H1 (cell line): ENCODE measurements at regions not wholly inside any gene's neighbourhood (a gene's known extent, or its start where the extent isn't known, plus 50 kb on each side); places are given as distances from the start of the nearest gene placed in this dataset.
A peak's percentile ranks its signal among the peaks of the same experiment; 100 is the strongest.

Source experiments
- CTCF ChIA-PET: fragments of 300-600 bp; sonication (Branson Sonifier 250); formaldehyde crosslinking; loops from one replicate; lab custom pipeline; 2021; ENCODE audit not compliant: partially characterized antibody; lab: Charles Lee
- POLR2A ChIA-PET: fragments of 300-600 bp; sonication (Branson Sonifier 250); formaldehyde crosslinking; loops from one replicate; lab custom pipeline; 2021; ENCODE audit warnings: inconsistent platforms; ENCODE audit not compliant: partially characterized antibody; lab: Charles Lee
- DNase-seq, 2 experiments: peaks; one replicate each; pipeline versions ENCODE4 v3.0.0 to v3.0.0-alpha.2; 2010 to 2022; ENCODE audit warnings: low spot score in 2 of 2, low read depth in 1 of 2, mixed read lengths in 1 of 2
- FAIRE-seq: peaks from 2 replicates; lab custom pipeline; 2011; peaks lifted over from hg19 to GRCh38; lab: Jason Lieb, UNC
- H2AFZ ChIP-seq: 2 replicates; pipeline ENCODE4 v1.8.1; 2012; ENCODE audit warnings: low read length, inconsistent platforms
- H2AK5ac ChIP-seq: 2 replicates; pipeline ENCODE4 v1.6.1; 2013; ENCODE audit warnings: low read depth, low read length
- H2BK120ac ChIP-seq: replicated peaks from 2 replicates; pipeline ENCODE3; 2013; ENCODE audit warnings: low read depth, low read length, inconsistent platforms
- H2BK12ac ChIP-seq: 2 replicates; pipeline ENCODE4 v1.6.1; 2013; ENCODE audit warnings: low read depth, low read length
- H2BK15ac ChIP-seq: 2 replicates; pipeline ENCODE4 v1.6.1; 2013; ENCODE audit warnings: low read length
- H2BK20ac ChIP-seq: 2 replicates; pipeline ENCODE4 v1.6.1; 2013; ENCODE audit warnings: low read length
- H2BK5ac ChIP-seq: 2 replicates; pipeline ENCODE4 v1.6.1; 2013; ENCODE audit warnings: low read depth, low read length
- H3K14ac ChIP-seq: 2 replicates; pipeline ENCODE4 v1.6.1; 2013; ENCODE audit warnings: inconsistent platforms; ENCODE audit not compliant: insufficient read length
- H3K18ac ChIP-seq: 2 replicates; pipeline ENCODE4 v1.6.1; 2013; ENCODE audit warnings: low read length; ENCODE audit errors: extremely low read depth
- H3K23ac ChIP-seq: 2 replicates; pipeline ENCODE4 v1.6.1; 2013; ENCODE audit warnings: inconsistent platforms; ENCODE audit not compliant: insufficient read length
- H3K23me2 ChIP-seq: 2 replicates; pipeline ENCODE4 v1.6.1; 2013; ENCODE audit warnings: low read depth, low read length
- H3K27ac ChIP-seq: 2 replicates; pipeline ENCODE4 v1.6.1; 2011; ENCODE audit warnings: low read depth, low read length, inconsistent platforms
- H3K27me3 ChIP-seq, 4 experiments: replicated peaks in 1 of 4; 1 replicate in 1 of 4; 2 replicates in 3 of 4; pipeline versions ENCODE4 v1.6.1 to v1.8.1; 2011 to 2013; ENCODE audit warnings: low read length in 3 of 4, mild to moderate bottlenecking in 3 of 4, inconsistent platforms in 2 of 4, mixed read lengths in 2 of 4, moderate library complexity in 1 of 4; ENCODE audit not compliant: control insufficient read depth in 3 of 4, insufficient read depth in 3 of 4; ENCODE audit errors: extremely low read depth in 1 of 4
- H3K36me3 ChIP-seq, 4 experiments: 2 replicates each; pipeline versions ENCODE4 v1.6.1 to v1.8.1; 2011 to 2013; ENCODE audit warnings: mild to moderate bottlenecking in 4 of 4, low read length in 3 of 4, moderate library complexity in 2 of 4, control low read depth in 1 of 4, inconsistent platforms in 1 of 4; ENCODE audit not compliant: insufficient read depth in 4 of 4, control insufficient read depth in 2 of 4
- H3K4ac ChIP-seq: replicated peaks from 2 replicates; pipeline ENCODE3; 2013; ENCODE audit warnings: low read length, low read depth, mixed read lengths, inconsistent platforms; ENCODE audit not compliant: insufficient read length
- H3K4me1 ChIP-seq, 4 experiments: replicated peaks in 1 of 4; 1 replicate in 1 of 4; 2 replicates in 3 of 4; pipeline versions ENCODE4 v1.6.1 to v1.8.1; 2011 to 2013; ENCODE audit warnings: low read length in 3 of 4, inconsistent platforms in 2 of 4, mixed read lengths in 1 of 4; ENCODE audit not compliant: insufficient read depth in 4 of 4, control insufficient read depth in 3 of 4
- H3K4me2 ChIP-seq, 2 experiments: 2 replicates each; pipeline versions ENCODE4 v1.6.1 to v1.8.1; 2011 to 2013; ENCODE audit warnings: low read depth in 2 of 2, low read length in 2 of 2, control low read depth in 1 of 2, inconsistent platforms in 1 of 2, mild to moderate bottlenecking in 1 of 2; ENCODE audit not compliant: insufficient read depth in 1 of 2
- H3K4me3 ChIP-seq, 4 experiments: fragments of 200-600, 300-600 bp in 1 of 4; sonication (generic), shearing (Covaris generic), sonication (Bioruptor Twin) in 1 of 4; 2 replicates each; pipeline versions ENCODE4 v1.5.1 to v1.8.1; 2011 to 2016; ENCODE audit warnings: low read length in 4 of 4, low read depth in 3 of 4, control low read depth in 2 of 4, inconsistent platforms in 2 of 4, mild to moderate bottlenecking in 2 of 4, mixed read lengths in 1 of 4, moderate library complexity in 1 of 4; ENCODE audit not compliant: insufficient read depth in 2 of 4; ENCODE audit errors: extremely low read depth in 1 of 4
- H3K56ac ChIP-seq: replicated peaks from 2 replicates; pipeline ENCODE3; 2013; ENCODE audit warnings: low read depth, mild to moderate bottlenecking, mixed read lengths, low read length, inconsistent platforms; ENCODE audit not compliant: insufficient read length
- H3K79me1 ChIP-seq: 2 replicates; pipeline ENCODE4 v1.6.1; 2013; ENCODE audit warnings: low read depth, low read length, control low read depth
- H3K79me2 ChIP-seq, 2 experiments: 2 replicates each; pipeline versions ENCODE4 v1.6.1 to v1.8.1; 2012 to 2013; ENCODE audit warnings: low read length in 2 of 2, mild to moderate bottlenecking in 2 of 2, inconsistent platforms in 1 of 2; ENCODE audit not compliant: insufficient read depth in 2 of 2, control insufficient read depth in 1 of 2
- H3K9ac ChIP-seq, 4 experiments: replicated peaks in 1 of 4; 1 replicate in 1 of 4; 2 replicates in 3 of 4; pipeline versions ENCODE4 v1.6.1 to v1.8.1; 2011 to 2013; ENCODE audit warnings: low read depth in 3 of 4, low read length in 3 of 4, control low read depth in 2 of 4, mild to moderate bottlenecking in 2 of 4, moderate library complexity in 2 of 4, inconsistent platforms in 1 of 4; ENCODE audit errors: extremely low read depth in 1 of 4
- H3K9me3 ChIP-seq, 2 experiments: 2 replicates each; pipeline versions ENCODE4 v1.6.1 to v1.8.1; 2012 to 2013; ENCODE audit warnings: mild to moderate bottlenecking in 2 of 2, moderate library complexity in 2 of 2, control low read depth in 1 of 2, inconsistent platforms in 1 of 2, low read depth in 1 of 2, low read length in 1 of 2, mixed read lengths in 1 of 2; ENCODE audit not compliant: insufficient read depth in 2 of 2
- H4K20me1 ChIP-seq, 2 experiments: replicated peaks in 1 of 2; 2 replicates each; pipeline versions ENCODE3 to v1.8.1; 2011 to 2013; ENCODE audit warnings: inconsistent platforms in 2 of 2, low read length in 2 of 2, mild to moderate bottlenecking in 1 of 2; ENCODE audit not compliant: insufficient read depth in 2 of 2, control insufficient read depth in 1 of 2
- H4K5ac ChIP-seq: 2 replicates; pipeline ENCODE4 v1.6.1; 2013; ENCODE audit warnings: low read length, low read depth, mixed read lengths, inconsistent platforms; ENCODE audit not compliant: insufficient read length
- H4K8ac ChIP-seq: 2 replicates; pipeline ENCODE4 v1.8.0; 2013; ENCODE audit warnings: mild to moderate bottlenecking, moderate library complexity, low read length, inconsistent platforms; ENCODE audit not compliant: insufficient read depth; ENCODE audit errors: extremely low read depth
- H4K91ac ChIP-seq: replicated peaks from 2 replicates; pipeline ENCODE3; 2013; ENCODE audit warnings: low read length, mixed read lengths, inconsistent platforms; ENCODE audit not compliant: insufficient read length
- GTF2F1 ChIP-seq: IDR thresholded peaks from 2 replicates; pipeline ENCODE4 v1.6.1; 2012; ENCODE audit warnings: low read depth, low read length, improper control_type of control experiment, borderline replicate concordance
- ZNF274 ChIP-seq: IDR thresholded peaks from 2 replicates; pipeline ENCODE4 v1.7.0; 2012; ENCODE audit warnings: low read length, borderline replicate concordance; ENCODE audit errors: extremely low read depth
- WGBS, 2 experiments: shearing (Covaris generic) in 1 of 2; methylation state at CpG; one replicate each; pipeline versions ENCODE4 v1.1.6 to v1.1.7; 2013 to 2015; ENCODE audit warnings: low lambda C conversion rate in 2 of 2, mixed read lengths in 2 of 2, inconsistent platforms in 1 of 2, low coverage in 1 of 2, missing lambda C conversion rate in 1 of 2; ENCODE audit not compliant: insufficient replicate concordance in 2 of 2, insufficient coverage in 1 of 2, insufficient read length in 1 of 2; ENCODE audit errors: extremely low coverage in 1 of 2, missing lambda C conversion rate in 1 of 2; 5-methylcytosine and 5-hydroxymethylcytosine counted together

DNA sequence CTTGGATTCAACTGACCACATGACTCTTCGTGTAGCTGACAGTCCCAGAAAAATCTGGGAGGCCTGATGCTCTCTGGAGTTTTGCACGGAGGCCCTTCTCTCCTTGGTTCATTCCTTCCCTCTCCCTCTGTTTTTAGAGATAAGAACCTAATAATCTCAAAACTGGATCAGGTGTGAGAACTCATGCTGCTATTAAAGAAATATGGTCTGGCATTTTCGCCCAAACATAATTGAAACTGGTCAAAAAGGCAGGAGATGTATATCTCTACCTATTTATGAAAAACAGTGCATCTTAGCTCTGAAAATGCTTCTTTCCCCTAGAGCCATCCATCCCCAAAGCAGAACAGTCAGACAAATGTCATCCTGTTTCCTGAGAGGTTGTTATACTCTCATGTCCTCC is 397.5 kb downstream of the PRELID2 start:
- Histone ChIP-seq H3K4me2 (no peak overlapping the region), H2BK5ac (no peak overlapping the region), H3K9me3 (no peaks in the 10 kb centered on the region), H3K14ac (no peak overlapping the region), H2AK5ac (no peak overlapping the region), H3K4ac (no peak overlapping the region), H3K4me3 (no peak overlapping the region), H3K27ac (no peak overlapping the region), H3K23ac (no peak overlapping the region), H3K36me3 (no peaks in the 10 kb centered on the region), H2BK12ac (no peak overlapping the region), H3K79me2 (no peaks in the 10 kb centered on the region), H2BK20ac (no peak overlapping the region), H4K5ac (no peak overlapping the region), H3K18ac (no peak overlapping the region), H2BK15ac (no peak overlapping the region), H2AFZ (no peak overlapping the region), H3K4me1 (no peaks in the 10 kb centered on the region; a peak in 1 of 7 replicates), H2BK120ac (no peak overlapping the region), H4K8ac (no peak overlapping the region), H4K20me1 (no peaks in the 10 kb centered on the region), H3K56ac (no peak overlapping the region), H3K27me3 (no peaks in the 10 kb centered on the region), H4K91ac (no peak overlapping the region), H3K9ac (no peak overlapping the region), H3K79me1 (no peaks in the 10 kb centered on the region), H3K23me2 (no peaks in the 10 kb centered on the region)
- CTCF ChIA-PET: no interaction called here
- FAIRE-seq: no peak
- TF ChIP-seq GTF2F1 (no peak), ZNF274 (peak; percentile 17; the same call in 1 of the 2 replicates)
- 83% methylated on average over 3 of the region's 3 CpGs; no CpG with 5 or more reads in 1 of the 2 experiments for WGBS, 2 experiments
- no peak for DNase-seq
- POLR2A ChIA-PET: no interaction called here
